ENCODE measurements at regions not wholly inside any gene's neighbourhood (a gene's known extent, or its start where the extent isn't known, plus 50 kb on each side); places are given as distances from the start of the nearest gene placed in this dataset.
A peak's percentile ranks its signal among the peaks of the same experiment; 100 is the strongest.

- no peak for DNase-seq
These were observed 51.1 kb upstream of the BEGAIN start for GRCh38 chr14:100638211-100638855.

- DNase-seq: no peak
These were observed 52.1 kb upstream of the BEGAIN start for GRCh38 chr14:100639280-100639679.

DNA sequence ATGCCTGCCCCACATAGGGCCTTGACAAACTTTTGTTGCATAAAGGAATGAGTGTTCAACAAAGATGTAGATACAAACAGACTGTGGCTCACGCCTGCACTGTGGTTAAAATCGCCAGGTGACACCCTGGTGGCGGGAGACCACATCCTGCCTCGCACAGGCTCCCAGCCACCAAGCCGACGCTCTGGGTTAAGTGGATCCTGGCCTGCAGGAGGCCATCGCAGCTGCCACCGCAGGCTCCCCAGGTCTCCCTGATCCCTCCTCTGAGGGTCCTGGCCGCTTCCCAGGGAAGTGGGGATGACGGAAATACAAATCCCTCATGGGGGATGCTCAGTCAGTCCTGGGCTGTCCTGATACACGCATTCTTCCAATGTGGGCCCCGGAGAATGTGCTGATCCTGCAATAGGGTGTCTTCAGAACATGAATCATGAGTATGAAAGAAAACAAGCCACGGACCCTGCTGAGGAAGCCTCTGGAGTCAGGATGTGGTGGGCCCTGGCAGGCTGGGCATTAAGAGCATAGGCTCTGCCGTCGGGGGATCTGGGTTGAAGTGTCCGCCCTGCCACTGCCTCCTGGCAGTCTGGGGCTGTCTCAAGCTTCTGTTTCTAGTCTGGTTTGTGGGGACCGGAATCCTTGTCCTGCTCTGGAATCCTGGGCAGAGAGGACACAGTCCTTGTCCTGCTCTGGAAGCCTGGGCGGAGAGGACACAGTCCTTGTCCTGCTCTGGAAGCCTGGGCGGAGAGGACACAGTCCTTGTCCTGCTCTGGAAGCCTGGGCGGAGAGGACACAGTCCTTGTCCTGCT, 53.5 kb upstream of the BEGAIN start:
- DNase-seq: no peak

- no peak for DNase-seq
These were observed 54.1 kb upstream of the BEGAIN start for GRCh38 chr14:100641274-100641860.

DNA sequence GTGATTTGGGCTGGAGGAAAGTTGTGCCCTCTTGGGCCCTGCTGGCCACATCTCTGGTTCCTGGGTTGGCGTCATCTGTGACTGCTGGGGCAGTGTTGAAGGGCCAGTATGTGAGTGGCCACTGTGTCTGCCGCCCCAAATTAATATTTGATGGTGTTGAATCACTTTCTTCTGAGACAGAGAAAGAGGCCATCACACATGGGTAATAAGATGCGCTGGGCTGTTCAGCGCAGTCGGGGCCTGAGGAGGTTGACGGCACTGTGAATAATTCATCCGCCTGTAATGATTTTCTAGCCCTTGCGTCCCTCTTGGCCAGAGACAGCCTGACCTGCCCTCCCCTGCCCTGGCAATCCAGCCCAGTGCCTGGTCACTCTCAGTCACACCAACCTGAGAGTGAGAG, 56.2 kb upstream of the BEGAIN start:
- DNase-seq: no peak

GRCh38 chr14:100644383-100644782, 57.2 kb upstream of the BEGAIN start:
- DNase-seq: no peak

GRCh38 chr14:100644784-100645183, 57.6 kb upstream of the BEGAIN start:
- DNase-seq: no peak

DNA sequence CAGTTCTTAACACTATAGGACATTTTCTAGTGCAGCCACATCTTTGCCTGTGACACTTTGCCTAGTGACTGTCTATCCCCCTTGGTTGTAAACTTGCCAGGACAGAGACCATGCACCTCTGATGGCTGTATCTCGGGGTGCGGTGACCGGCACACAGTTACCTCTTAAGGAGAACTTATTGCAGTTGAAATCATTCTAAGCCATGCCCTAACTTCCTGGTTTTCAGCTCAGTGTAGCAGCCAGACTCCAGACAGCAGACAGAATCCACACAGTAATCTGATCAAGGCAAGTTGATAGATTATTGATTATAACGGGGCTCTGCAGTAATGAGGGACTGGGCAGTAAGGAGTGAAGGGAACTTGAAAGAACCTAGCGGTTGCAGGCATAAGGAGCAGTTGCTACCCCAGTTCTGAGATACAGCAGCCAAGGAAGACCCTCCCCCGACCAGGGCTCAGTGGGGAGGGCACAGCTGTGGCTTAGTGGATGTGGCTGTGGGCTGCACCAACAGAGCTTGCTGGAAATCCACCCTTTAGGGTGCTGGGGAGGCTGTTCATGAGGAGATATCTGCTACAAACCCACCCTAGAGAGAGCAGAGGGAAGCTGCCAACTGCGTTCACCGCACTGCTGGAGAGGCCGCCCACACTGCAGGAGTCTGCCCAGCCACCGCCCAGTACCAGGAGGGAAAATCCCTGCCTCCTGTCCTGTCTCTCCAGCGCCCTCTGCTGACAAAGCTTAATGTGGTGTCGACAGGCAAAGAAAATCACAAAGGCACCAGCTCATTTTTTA, 58.2 kb upstream of the BEGAIN start:
- peak; percentile 94 for DNase-seq

DNA sequence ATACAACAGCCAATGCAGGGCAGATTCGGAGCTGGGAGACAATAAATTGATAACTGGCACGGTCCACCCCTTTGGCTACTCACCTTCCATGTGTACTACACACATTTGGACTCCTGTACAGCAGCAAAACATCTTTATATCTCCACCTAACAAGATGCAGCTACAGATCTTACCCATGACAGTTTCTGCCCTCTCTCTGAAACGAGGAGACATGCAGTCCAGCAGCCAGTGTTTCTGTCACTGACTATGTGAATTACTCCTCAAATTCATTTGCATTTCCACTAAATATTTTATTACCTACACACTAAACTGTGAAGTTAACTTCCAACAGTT, 58.7 kb upstream of the BEGAIN start:
- DNase-seq: no peak

DNA sequence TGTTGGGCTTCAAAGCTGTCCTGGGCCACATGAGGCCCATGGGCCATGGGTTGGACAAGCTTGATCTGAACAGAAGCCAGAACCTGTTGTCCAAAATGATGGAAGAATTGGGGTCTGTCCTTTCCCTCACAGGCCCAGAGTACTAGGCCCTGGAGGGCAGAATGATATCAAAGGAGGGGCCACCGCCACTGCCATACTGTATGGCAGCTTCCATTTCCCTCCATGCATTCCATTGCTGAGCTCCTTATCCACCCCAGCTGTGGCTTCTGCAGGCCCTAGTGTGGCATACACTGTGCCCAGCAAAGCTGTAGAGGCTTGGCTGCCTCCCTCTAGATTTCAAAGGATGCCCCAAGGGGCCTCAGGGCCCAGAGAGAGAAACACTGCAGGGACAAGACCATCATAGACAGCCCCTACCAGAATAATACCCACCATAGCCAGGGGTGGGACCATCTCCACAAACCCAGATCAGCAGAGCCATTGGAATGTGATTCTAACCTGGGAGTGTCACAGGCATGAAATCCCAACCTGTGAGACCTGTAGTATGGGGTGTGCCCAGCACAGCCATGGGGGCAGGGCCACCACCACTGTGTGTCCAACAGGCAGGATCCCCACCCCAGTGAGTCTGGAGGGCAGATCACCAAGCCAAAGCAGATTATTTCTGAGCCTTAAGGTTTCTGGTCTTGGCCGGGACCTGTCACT, 61.4 kb upstream of the BEGAIN start:
- DNase-seq: no peak

GRCh38 chr14:100649173-100649519, 61.9 kb upstream of the BEGAIN start:
- no peak for DNase-seq

GRCh38 chr14:100651999-100652508, 64.8 kb upstream of the BEGAIN start:
- DNase-seq: no peak

DNA sequence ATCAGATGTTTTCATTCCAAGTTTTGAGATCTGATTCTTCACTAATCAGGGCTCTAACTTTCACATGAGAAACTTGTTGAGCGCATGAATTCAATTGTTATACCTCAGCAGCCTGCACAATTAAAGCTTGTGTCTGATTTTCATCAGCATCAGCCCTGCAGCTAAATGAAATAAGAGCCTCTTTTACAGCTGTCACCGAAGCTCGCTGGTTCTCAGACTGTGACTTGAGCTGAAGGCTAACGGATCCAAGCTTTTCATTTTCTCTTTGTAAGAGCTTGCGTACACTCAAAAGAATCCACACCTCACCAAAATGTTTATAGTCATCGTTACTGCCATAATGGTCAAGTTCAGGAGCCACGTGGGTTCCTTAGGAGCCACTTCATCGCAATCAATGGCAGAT, 65.5 kb upstream of the BEGAIN start:
- DNase-seq: no peak

DNA sequence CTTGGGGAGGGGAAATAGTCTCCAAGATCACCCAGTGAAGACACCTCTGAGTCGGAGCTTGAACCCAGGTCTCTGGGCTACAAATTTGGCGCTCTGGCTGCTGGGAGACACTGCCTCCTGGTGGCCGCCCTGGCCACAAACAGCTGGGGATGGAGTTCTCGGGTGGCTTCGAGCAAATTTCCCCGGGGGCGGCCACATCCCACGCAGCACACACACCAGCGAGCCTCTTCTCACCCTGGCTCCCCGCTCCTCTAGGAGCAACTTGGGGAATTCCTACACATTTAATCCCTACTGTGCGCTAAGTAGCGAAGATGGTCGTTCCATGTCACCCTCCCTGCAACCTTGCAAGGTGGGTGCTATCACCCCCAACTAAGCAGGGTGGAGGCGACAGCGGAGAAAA, 66.2 kb upstream of the BEGAIN start:
- peak; percentile 12 for DNase-seq

- DNase-seq: no peak
These were observed 67.0 kb upstream of the BEGAIN start for GRCh38 chr14:100654025-100654813.

GRCh38 chr14:100654814-100655740, 67.9 kb upstream of the BEGAIN start:
- DNase-seq: peak; percentile 42

- no peak for DNase-seq
These were observed 68.5 kb upstream of the BEGAIN start for GRCh38 chr14:100655741-100656085.

- DNase-seq: no peak
These were observed 69.7 kb upstream of the DLK1 start for GRCh38 chr14:100656996-100657395.

- DNase-seq: no peak
These were observed 68.9 kb upstream of the DLK1 start for GRCh38 chr14:100657780-100658179.

GRCh38 chr14:100658181-100658886, 68.4 kb upstream of the DLK1 start:
- DNase-seq: no peak
